Suppressor macrophage treated with lipopolysaccharide for 4 hours (primary cell): ENCODE measurements at regions not wholly inside any gene's neighbourhood (a gene's known extent, or its start where the extent isn't known, plus 50 kb on each side); places are given as distances from the start of the nearest gene placed in this dataset.

Source experiments
- DNase-seq: peaks from one replicate; pipeline ENCODE4 v3.0.0-alpha.2; 2020

DNA sequence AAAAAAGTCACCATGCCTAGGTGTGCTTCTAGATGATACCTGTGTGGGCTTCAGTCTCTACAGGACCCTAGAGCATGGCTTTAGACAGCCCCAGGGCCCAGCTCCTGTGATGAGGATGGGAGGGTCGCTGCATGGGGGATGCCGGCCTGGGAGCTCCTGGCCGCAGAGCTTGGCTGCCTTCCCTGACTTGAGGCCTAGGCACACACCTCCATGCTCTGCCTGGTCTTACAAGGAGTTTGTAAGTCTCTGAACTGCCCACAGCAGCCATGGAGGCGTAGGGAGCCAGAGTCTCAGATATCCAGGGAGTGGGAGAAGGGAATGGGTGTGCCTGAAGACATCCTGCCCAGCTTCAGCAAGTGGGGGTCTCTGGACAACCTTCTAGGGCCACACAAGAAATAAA lies 149.5 kb upstream of the MYL2 start:
- no peak for DNase-seq

GRCh38 chr12:111068290-111068689 lies 147.9 kb upstream of the MYL2 start:
- no peak for DNase-seq

- no peak for DNase-seq
Measured at GRCh38 chr12:111067498-111067897, 147.1 kb upstream of the MYL2 start.

GRCh38 chr12:111066744-111067437 lies 146.5 kb upstream of the MYL2 start:
- DNase-seq, result no peak

DNA sequence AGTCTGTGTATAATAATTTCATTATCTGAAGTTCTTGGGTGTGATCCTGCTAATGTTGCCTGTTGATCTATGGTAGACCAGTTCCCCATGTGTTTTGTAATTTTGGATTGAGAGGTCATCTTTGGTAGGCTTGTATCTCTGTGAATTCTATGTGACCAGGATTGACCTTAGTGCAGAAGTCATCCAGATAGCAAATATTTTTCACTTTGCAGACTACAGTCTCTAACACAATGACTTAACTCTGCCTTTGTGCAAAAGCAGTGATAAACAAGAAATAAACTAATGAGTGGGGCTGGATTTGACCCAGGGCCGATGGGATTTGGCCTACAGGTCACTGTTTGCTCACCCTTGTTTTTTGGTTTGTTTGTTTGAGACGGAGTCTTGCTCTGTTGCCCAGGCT lies 144.6 kb upstream of the MYL2 start:
- DNase-seq, result no peak

- DNase-seq, result no peak
Measured at GRCh38 chr12:111064154-111064553, 143.8 kb upstream of the MYL2 start.

DNA sequence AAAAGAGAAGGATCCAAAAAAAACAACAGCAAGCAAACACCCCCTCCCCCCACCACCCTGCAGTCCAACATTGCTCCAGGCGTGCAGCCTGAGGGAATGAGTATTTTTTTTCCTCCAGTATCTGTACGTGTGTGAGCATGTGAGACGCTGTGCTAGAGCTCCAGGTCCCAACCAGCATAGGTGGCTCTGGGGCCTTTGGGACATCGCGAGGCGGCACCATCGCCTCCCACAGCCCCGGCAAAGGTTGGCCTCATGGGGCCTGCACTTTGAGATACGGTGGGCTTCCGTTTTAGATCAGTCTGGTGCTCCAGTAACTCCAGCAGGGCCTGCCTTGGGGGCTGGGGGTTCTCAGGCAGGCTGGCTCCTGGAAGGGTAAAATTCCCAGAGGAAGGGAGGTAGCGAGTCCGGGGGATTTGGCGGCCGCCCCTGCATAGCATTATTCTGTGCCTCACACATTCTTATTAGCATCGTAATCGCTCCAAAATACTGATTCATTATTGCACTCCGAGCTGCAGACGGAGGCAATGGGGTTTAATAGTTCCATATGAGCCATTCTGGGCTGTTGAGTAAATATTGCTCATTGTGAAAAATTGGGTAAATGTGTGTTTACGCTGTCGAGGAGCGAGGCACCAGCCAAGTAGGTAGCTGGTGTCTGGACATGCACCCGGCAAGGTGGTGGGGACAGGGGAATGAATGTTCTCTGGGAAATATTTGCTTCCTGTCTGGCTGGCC lies 143.1 kb upstream of the MYL2 start:
- DNase-seq, result no peak

GRCh38 chr12:111057701-111058425 lies 137.5 kb upstream of the MYL2 start:
- DNase-seq, result no peak

GRCh38 chr12:111056618-111057521 lies 136.5 kb upstream of the MYL2 start:
- DNase-seq, result peak; percentile 65

DNA sequence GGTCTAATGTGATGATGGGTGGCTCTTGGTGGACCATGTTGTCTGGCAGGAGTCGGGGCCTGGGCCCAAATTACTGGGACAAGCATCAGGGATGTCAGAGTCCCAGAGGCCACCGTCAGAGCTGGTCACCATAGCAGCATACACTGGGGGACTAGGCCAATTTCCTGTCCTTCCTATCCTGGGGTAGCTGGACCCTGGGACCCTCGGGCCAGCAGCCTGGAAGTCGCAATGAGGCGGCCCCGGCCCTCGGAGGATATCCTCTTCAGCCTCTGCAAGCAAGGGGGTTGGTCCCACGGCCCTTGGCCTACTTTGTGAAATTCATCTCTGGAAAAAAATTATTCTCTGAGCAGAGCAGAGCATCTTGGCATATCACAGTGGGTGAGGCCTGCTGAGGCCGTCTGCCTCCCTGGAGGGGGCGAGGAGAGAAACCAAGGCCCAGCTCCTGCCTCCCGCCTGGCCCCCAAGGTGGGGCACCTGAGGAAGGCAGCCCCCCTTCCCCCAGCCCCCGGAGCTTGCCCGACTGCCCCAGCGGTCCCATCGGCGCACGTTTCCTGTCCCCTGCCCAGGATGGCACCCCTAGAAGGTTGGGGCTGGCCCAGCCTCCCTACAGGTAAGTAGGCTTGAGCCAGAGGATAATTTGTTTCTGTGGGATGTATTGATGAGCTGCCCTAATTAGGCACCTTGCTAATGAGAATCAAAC lies 135.0 kb upstream of the MYL2 start:
- DNase-seq, result no peak

DNA sequence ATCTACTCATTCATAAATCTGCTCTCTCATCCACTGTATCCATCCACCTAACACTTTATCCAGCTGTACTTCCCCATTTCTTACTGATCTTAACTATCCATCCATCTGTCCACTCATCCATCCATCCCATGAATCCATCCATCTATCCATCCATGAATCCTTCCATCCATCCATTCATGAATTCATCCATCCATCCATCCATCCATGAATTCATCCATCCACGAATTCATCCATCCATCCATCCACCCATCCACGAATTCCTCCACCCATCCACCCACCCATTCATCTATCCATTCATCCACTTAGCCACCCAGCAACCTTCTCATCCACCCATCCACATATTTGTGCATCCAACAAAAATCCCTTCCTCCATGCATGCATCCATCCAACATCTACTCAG lies 128.6 kb upstream of the MYL2 start:
- no peak for DNase-seq

GRCh38 chr12:111046896-111047295 lies 126.5 kb upstream of the MYL2 start:
- DNase-seq, result no peak

DNA sequence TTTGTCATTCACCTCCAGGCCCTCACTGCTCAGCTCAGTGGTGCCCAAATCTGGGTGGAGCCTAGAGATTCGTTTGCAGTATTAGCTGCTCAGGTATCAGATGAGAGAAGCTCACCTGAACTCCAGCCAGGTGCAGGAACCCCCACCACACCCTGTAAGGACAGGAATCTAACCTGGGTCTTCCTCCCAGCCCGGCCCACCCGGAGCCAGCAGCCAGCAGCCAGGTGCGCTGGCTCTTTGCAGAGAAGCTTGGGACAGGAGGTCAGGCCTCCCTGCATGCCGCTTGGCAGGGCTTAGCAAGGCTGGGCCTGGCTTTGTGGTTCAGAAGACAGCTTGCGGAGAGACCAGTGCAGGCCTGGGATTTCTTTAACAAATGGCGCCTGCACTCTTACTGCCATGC lies 125.6 kb upstream of the MYL2 start:
- no peak for DNase-seq

DNA sequence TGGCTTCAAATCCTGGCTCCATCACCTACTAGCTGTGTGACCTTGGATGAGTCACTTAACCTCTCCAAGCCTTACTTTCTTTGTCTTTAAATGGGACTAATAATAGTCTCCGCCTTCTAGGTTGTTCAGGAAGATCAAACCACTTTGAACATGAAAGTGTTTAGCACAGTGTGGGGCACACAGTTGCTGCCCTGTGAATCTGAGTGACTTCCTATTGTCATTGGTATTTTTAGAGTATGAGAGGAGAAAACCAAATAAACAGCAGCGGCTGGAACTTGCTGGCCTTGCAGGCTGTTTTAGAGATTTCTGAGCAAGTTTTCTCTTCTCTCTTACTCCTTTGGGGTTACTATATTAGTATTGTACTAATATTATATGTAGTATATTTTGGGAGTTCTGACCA lies 120.7 kb upstream of the MYL2 start:
- no peak for DNase-seq

DNA sequence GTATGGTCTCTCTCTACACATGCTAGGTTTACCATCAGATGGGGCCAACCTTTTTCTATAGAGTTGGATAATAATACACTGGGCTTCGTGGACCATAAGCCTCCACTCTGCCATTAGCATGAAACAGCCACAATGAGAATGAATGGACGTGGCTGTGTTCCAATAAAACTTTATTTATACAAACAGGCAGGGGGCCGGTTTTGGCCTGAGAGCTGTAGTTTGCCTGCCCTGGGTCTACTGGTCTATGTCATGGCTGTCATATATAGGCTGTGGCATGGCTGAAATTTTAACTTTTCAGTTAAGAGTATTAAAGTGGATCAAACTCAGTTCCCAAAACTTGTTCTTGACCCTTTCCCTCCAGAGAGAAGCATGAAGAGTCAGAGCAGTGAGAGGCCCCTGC lies 120.3 kb upstream of the MYL2 start:
- DNase-seq, result no peak

DNA sequence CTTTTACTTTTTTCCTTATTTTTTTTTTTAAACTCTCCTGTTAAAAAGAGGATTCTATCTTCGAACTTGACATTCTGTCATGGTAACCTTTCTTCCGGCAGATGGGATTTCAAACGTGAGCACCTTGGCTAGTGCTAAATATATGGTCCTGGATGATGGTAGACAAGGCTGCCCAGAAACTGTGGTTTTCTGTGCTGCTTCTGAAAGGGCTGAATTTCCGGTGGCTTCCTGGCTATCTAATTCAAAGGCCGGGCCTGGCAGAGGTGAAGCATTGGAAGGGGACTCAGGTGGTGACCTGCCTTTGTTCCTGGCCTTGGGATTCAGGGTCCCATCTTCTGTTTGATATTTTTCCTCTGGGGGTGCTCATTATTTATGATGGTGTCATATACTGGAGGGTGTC lies 118.6 kb upstream of the MYL2 start:
- no peak for DNase-seq

- DNase-seq, result no peak
Measured at GRCh38 chr12:111038077-111038476, 117.7 kb upstream of the MYL2 start.

DNA sequence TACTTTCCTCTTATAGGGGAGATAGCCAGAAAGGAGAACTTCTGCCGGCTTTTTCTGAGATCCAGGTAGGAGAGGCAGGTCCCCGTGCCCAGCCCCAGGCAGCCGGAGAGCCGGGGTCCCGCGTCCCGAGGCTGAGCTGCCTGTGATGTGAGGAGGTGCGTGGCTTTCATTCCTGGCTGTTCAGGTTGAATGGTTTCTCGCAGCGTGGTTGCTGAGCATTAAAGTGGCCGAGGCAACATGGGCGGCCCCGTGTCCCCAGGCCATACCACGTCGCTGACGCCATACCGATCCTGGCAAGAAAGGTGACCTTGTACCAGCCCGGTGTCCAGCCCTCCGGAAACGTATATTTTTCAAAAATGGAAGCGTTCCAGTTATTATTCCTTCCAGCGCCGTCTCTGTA lies 116.7 kb upstream of the MYL2 start:
- DNase-seq, result no peak

DNA sequence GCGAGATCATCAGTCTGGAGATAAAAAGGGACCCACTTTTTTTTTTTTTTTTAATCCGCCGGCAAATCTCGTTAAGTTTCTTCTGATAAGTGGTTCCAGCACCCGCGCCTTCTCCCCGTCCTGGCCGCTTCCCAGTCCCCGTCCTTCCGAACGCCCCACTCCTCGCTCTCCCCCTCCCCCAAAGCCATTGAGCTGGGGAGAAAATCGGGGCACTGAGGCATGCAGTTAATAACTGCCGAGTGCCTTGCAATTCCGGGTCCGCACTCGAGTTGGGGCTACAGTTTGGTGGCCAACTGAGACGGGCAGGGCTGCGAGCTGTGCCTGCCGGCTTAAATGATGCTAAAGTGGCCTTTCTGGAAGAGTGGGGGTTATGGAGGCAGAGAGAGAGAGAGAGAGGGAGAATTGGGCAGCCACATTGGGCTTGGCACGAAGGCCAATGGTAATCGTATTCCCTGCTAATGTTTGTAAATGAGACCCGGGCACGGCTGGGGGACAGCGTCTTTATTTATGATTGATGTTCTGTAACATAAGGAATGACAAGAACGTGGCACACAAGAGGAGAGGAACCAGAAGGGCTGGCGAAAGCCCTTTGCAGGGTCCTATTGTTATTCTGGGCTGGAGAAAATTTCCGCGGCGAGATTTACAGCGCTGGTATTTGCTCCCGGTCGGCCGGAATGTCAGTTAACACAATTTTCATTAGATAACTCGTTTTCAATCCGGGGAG lies 115.4 kb upstream of the MYL2 start:
- no peak for DNase-seq

- no peak for DNase-seq
Measured at GRCh38 chr12:111034886-111035577, 114.7 kb upstream of the MYL2 start.
